Panc1 (cell line): ENCODE measurements at regions not wholly inside any gene's neighbourhood (a gene's known extent, or its start where the extent isn't known, plus 50 kb on each side); places are given as distances from the start of the nearest gene placed in this dataset.

Source experiments
- CTCF ChIP-seq: fragments of 450-650 bp; IDR thresholded peaks from 2 replicates; pipeline ENCODE4 v1.5.1; 2017; ENCODE audit warnings: mild to moderate bottlenecking
- REST ChIP-seq, 2 experiments: IDR thresholded peaks; 2 replicates each; pipeline ENCODE4 v1.6.1; 2011 to 2012; ENCODE audit warnings: low read depth in 2 of 2, control low read depth in 1 of 2, low read length in 1 of 2, mild to moderate bottlenecking in 1 of 2, moderate library complexity in 1 of 2; ENCODE audit not compliant: insufficient read depth in 1 of 2

DNA sequence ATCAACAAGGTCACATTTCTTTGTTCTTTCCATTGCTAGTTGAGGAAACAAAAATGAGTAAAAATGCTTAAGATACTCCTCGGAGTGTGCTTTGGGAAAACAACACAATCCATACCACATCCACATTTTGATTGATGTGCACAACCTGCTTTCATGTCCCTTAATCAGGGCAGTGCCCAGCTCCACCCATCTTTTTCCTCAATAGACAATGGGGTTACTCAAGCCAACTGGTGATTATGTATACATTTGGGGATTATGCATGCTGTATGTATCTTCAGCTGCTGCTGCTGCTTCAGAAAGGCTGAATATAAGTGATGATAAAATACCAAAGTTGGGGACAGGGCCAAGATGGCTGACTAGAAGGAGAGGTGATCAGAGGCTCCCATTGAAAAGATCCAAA, 155.2 kb upstream of the VGLL2 start:
- TF ChIP-seq CTCF (no peak), REST (IDR thresholded peaks at IDR 0.05; ENCODE audit: insufficient read depth in 1 of 2, low read depth in 2 of 2, low read length in 1 of 2) (no peak)
